Myocyte (in vitro differentiated cells): ENCODE measurements at regions not wholly inside any gene's neighbourhood (a gene's known extent, or its start where the extent isn't known, plus 50 kb on each side); places are given as distances from the start of the nearest gene placed in this dataset.
"Not testable (repeated sequence)": the region's sequence is repeated elsewhere in the genome, so short reads cannot be mapped to it uniquely, and the experiment has no call there.

Experiments used
- DNase-seq: peaks from one replicate; pipeline ENCODE4 v3.0.0-alpha.2; 2012; ENCODE audit warnings: low read depth

DNA sequence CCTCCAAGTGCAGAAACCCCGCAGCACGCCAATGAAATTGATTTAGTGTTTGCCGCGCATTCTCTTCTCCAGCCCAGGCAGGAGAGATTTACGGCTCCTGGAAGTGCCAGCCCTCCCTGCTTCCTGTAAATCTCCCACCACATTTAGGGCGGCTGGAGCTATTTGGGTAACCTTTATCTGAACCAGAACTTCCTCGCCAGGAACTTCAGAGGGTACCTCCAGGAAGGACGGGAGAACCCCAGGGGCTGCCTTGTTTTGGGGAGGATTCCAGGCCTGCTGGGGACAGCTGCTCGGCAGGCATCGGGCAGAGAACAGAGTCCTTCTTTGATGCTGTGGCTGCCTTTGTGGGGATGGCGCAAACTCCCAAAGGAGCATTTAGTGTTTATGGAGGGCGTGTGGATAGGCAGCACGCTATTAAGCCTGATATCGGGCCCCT lies 122.0 kb upstream of the MYCN start:
- DNase-seq, result no peak

DNA sequence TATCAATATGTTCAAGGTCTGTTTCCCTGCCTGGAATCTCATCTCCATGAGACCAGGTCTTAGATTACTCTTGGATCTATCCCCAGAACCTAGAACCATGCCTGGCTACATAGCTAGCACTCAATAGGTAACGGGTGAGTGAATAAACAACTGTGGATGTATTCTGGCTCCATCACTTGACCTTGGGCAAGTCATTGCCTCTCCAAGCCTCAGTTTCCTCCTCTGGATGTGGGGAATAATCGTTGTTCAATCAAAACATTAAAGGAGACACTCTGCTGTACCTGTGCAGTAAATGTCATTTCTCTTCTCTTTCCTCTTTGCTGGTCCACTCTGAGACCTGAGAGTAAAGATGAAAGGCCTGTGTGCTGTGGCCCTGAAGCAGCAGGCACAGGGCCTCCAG lies 121.5 kb upstream of the MYCN start:
- no peak for DNase-seq

DNA sequence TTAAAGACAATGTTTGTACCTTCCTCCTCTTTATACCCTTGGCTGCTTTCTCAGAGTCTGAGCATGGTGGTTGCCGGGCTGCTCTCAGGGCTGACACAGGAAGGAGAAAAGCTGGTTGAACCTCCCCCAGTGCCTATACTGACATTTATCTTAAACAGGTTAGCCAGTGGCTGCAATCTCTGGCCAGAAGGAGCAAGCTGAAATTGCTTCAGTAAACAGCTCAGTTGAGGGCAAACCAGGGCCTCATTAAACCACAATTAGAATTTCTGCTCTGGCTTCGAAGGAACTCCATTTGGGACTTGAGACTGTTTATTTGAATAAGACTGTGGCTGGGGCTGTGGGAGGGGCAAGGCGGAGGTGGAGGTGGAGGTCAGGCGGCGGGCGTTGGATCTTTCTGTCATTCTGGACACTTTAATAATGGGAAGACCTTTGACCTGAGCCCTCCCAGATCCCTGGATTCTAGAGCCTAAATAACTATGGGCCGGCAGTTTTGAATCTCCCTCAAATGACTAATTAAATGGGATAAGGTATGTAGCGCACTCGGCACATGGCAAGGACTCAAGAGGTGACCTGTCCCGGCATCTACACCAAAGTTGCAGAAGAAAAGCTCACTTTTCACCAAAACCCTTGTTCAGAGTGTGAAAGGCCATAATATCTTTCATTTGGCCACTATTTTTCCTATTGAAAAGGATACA lies 120.6 kb upstream of the MYCN start:
- no peak for DNase-seq

DNA sequence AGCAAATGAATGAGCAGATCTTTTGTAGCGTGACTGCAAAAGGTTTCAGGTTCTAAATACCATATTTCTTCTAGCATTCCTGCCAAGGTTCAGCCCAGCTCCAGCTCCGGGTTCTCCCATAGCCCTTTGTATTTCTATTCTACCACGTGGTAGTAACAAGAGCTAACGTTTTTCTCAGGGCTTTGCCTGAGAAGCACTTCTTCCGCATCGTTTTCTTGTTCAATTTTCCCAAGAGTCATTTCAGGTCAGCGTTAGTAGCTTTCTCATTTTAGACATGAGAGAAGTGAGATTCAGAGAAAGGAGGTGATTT lies 120.1 kb upstream of the MYCN start:
- no peak for DNase-seq

DNA sequence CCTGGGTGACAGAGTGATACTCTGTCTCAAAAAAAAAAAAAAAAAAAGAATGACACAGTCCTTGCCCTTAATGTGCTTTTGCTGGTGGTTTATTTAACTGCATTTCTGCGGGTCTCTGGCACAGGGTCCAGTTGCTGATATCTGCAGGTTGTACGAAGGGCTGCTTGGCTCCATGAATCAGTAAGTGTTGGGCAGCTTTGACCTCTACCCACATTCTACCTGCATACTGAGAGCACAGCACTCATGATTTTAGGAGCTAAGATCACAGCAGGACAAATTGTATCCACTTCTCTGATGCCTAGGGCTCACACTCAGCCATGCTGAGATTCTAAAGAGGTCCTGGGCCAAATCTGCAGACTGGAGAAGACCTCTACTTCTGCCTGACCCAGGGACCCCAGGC lies 119.4 kb upstream of the MYCN start:
- no peak for DNase-seq

DNA sequence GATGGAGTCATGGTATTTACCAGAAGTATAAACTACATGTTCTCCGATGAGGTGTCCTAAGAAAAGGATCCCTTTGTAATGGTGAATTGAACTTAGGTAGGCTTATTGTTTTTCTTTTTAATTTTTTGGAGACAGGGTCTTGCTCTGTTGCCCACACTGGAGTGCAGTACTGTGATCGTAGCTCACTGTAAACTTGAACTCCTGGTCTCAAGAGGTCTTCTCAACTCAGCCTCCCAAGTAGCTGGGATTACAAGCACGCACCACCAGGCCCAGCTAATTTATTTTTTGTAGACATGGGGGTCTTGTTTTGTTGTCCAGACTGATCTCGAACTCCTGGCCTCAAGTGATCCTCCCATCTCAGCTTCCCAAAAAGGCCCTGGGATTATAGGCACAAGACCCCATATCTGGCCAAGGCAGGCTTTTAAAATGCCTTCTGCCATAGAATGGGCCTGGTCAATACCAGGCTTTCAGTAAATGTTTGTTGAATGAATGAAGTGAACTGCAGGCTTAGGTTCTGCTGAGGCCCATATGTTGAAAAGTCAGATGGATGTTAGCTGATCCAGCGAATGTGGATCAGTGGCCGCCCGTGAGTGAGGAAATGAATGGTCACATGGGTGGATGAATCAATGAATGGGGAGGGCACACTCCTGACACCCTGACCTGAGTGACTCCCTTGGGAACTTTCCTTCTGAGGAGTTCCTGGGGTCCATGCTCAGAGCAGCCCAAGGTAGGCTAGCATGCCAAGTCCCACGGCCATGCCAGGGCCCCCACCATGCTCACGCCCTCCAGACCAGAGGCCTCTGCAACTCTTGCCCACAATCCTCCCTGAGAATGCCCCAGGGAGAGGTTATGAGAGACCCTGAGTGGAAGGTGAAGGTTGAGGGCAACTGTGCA lies 118.0 kb upstream of the MYCN start:
- DNase-seq, result no peak

DNA sequence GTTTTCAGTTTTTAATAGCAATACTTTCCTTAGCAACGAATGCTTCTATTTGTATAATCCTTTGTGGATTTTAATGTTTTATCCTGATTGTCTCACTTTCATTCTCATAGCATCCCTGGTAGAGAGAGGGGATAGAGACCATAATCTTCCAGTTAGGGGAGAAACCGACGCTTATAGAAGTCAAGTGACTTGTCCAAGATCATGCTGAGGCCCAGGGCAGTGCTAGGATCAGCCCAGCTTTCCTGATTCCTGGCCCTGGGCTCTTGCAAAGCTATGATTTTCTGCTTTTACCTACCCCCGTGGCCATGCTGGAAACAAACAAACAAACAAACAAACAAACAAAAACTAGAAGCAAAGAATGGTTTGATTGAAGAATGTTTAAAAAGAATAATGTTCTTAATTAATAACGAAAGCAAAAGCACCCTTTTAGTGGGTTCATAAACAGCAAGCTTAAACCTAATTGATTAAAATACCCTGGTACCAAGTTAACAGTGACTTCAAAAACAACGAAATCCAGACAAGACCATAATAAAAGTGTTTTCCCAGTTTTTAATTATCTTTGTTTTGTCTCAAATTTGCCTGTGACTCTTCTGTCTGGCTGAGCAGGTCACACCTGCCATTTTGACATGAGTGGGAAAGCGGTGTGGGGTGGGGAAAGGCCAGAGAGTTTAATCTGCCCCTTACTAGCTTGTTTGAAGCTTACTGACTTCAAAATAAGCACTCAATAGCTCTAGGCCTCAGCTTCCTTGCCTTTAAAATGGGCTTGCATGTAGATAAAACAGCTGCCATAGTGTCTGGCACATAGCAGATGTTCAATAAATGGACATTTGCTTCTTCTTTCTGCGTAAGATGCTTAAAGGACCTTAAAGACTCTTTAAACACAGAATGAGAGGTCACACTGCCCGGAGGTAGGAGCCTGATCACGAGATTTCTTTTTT lies 116.6 kb upstream of the MYCN start:
- DNase-seq, result no peak

DNA sequence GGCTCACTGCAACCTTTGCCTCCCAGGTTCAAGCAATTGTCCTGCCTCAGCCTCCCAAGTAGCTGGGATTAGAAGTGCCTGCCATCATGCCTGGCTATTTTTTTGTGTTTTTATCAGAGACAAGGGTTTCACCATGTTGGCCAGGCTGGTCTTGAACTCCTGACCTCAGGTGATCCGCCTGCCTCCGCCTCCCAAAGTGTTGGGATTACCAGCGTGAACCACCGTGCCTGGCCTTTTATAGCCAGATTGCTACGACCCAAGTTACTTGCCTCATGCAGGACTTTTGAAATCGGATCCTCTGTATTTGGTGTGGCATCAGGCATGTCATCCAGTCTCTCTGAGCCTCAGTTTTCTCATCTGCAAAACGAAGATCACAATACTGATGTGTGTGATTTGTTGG lies 115.9 kb upstream of the MYCN start:
- DNase-seq, result not testable (repeated sequence)

DNA sequence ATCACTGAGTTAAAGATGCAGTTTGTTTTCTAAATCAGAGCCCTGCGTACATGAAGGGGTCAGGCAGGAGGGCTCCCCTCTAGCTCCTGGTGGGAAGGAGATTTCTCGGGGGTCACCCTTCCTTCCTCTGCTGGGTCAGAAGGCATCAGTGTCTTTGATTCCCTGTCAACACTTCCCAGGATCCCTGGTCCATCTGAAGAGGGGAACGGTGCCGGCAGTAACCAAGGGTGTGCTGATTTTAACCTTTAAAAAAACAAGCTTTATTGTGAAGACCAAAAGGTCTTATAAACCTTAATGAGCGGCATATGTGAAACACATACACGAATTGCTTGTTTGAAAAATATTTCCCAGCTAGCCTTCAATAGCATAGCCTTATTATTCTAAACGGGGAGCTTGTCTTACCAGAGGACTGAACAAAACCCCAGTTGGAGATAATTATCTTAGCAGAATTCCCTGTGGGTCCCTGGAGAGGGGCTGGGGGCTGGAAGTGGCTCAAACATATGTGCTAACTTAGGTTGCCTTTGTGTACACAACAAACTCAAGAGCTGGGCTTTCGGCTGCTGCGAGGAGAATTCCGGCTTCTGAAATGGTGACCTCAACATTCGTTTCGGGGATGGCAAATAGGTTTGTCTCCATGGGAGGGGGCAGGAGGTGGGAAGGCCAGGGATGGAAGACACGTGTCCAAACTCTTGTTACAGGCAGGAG lies 114.9 kb upstream of the MYCN start:
- no peak for DNase-seq

DNA sequence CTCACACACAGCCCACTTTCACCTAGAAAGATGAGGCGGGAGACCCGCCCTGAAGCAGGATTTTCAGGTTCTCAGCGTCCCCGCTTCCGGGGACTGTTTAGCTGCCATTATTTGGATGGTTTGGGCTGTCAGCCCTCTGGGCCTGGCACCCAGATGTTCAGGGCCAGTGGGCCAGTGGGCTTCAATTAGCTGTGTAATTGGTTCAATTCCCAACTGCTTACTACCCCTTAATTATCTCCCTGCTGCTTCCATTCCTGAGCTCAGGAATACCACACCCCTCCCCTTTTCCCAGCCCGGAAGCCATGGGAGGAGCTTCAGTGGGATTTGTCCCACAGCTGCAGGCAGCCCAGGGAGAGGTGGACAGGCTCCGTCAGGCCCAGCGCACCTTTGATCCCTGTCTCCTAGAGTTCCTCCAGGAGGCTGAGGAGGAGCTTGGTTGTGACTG lies 114.1 kb upstream of the MYCN start:
- no peak for DNase-seq

DNA sequence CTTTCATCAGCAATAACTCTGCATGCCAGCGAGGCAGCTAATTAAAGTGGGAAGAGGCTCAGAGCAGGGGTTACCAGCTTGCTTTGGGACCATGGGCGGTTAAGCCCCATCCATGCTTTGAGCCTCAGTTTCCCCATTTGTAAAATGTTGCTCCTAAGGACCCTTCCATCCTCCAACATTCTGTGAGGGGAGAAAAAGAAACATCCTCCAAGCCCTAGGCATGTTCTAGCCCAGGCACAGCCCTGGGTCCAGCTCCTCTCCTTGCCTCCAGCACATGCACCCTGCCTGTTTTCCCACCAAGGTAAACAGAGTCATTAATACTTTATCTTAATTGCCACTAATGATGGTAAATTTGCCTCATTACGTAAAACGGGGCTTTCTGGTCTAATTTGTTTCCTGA lies 113.3 kb upstream of the MYCN start:
- no peak for DNase-seq

DNA sequence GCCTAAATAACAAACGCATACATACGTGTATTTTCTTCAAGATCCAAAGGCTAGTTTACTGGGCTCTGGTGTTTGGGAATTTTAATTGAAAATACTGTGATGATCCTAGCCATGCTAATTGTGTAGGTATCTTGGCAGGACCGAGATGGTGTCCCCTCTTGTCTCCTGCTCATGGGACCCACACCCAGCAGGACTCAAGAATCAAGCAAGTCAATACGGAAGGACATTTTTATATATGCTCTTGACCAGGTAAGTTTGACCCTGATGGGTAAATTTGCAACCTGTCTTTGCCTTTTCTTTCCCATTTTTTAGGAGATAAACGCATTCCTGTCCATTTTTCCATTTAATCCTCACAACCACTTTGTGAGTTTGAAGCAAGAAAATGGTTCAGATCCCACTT lies 111.8 kb upstream of the MYCN start:
- no peak for DNase-seq

DNA sequence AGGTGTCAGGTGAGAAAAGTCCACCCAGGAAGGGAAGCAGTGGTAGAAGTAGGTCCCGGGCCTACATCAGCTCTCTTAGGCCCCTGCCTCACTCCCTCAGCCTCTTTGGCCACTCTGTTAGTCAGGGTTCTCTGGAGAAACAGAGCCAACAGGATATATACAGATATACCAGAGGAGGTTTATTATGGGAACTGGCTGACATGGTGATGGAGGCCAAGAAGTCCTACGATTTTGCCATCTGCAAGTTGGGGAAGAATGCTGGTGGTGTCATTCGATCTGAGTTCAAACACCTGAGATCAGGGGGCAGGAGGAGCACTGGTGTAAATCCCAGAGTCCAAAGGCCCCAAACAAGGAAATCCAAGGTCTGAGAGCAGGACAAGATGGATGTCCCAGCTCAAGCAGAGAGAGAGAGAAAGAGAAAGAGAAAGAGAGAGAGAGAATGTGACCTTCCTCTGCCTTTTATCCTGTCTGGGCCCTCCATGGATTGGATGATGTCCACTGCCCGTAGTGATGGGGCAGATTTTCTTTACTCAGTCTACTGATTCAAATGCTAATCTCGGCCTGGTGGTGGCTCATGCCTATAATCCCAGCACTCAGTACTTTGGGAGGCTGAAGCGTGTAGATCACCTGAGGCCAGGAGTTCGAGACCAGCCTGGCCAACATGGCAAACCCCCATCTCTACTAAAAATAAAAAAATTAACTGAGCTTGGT lies 111.1 kb upstream of the MYCN start:
- DNase-seq, result no peak

DNA sequence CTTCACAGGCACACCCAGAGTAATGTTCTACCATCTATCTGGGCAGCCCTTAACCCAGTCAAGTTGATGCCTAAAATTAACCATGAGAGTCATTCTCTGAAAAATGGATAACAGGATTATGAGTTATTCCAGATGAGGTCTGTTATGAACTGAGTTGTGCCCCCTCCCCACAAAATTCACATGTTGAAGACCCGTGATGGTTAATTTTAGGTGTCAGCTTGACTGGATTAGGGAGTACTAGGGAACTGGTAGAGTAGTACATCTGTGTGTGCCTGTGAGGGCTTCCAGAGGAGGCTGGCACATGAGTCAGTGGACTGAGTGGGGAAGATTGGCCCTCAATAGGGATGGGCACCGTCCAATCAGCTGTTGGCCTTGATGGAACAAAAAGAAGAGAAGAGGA lies 110.4 kb upstream of the MYCN start:
- no peak for DNase-seq

DNA sequence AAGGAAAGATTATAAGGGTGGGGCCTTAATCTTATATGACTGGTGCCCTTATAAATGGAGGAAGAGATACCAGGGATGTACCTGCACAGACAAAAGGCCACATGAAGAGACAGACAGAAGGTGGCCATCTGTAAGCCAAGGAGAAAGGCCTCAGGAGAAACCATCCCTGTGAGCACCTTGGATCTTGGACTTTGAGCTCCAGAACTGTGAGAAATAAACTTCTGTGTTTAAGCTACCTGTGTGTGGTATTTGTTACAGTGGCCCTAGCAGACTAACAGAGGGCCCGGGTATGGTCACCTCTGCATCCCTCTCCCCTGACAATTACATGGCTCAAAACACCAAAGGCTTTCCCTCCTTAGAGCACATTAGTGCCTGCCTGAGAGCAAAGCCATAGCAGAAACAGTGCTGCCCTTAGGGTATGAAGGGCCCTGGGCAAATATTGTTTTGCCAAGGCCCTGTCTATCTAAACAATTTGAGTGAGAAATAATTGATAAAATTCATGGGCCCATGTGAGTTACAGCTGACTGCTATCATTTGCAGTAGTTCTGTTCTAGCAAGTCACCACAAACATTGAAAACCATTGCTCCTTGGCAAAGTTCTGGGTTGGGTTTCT lies 109.3 kb upstream of the MYCN start:
- no peak for DNase-seq

DNA sequence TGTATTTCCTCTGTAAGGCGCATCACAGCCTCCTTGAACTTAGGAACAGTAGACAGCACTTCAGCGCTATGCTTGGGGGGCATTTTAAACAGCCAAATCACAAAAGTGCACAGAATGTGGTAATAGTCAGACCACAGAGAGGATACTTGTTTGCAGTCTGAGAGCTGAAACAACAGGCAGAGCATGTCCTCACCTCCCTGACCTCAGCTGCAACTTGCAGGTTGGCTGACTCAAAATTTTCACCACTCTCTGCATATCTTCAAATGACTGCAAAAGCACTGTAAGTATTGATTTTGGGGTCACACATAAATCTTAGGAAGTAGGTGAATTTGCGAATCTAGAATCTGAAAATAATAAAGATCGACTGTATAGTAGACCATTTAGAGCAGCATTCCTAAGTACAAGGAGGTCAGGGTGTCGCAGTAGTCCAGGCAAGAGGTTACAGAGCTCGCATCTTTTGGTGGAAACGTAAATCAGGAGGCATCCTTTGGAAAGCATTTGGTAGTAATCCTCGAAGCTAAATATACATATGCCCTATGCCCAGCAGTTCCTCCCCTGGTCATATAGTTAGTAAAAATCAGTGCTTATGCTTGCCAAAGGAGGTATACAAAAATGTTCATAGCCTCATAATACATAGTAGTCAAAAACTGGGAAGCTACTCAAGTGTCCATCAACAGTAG lies 108.2 kb upstream of the MYCN start:
- no peak for DNase-seq

DNA sequence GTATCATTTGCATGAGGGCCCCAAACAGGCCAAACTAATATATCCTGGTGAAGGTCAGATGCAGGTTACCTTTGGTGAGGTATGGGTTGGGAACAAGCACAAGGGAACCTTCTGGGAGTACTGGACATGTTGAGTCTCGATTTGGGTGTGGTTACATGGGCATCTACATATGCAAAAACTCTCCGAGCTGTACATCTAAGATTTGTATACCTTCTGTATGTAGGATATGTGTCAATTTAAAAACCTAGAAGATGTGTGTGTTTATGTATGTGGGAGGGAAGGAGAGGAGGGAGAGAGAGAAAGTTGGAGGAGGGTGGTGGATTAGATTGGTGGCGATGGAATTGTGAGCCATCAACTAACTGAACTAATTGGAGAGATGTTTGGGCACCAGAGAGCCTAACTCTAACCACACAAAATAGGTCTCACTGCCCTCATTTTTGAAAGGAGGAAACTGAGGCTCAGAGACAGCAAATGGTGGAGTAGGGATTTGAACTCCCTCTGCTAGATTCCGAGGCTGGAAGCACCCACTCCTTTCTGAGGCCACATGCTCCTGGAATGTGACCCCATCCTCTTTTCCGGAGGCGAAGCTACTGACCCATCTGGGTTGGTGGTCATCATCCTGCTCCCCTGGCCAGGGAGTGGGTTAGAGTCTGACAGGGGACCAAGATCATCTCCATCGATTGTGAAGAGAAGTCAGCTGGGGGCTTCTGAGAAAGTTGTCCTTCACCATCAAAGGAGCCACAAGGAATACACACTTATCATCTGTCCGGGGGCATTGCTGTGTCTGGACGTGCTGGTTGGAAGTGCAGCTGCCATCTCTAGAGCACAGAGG lies 107.3 kb upstream of the MYCN start:
- DNase-seq, result no peak

DNA sequence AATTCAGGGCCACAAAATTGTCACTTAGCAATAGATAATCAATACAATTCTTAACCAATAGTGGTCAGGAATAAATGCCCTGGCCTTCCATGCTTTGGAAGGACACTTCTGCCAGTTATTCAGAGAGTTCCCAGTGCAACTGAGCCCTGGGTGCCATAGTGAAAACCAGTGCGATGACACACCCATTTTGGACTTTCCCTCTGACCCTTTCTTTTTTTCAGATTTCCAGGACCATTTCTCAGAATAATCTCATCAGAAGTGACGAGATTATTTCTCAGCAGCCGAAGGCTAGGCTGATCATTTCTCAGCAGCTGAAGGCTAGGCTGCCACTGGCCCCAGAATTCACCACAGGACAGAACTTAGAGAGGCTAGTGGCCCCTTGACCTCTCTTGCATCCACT lies 106.6 kb upstream of the MYCN start:
- no peak for DNase-seq
